Left colon (tissue), 2 donors: ENCODE measurements at regions not wholly inside any gene's neighbourhood (a gene's known extent, or its start where the extent isn't known, plus 50 kb on each side); places are given as distances from the start of the nearest gene placed in this dataset.
A peak's percentile ranks its signal among the peaks of the same experiment; 100 is the strongest.
"Not testable (repeated sequence)": the region's sequence is repeated elsewhere in the genome, so short reads cannot be mapped to it uniquely, and the experiment has no call there.

ENCODE experiments used
- ATAC-seq: fragments of 200-7000 bp; cut with Tn5 transposase; one replicate; pipeline ENCODE4 v1.9.1; 2020; ENCODE audit warnings: mild to moderate bottlenecking, moderate library complexity
- DNase-seq, 2 donors: peaks; one replicate each; pipeline ENCODE4 v3.0.0-alpha.2; 2020
- intact Hi-C, 2 donors: fragments of 100-400 bp; cut with DNase I in 1 of 2; cut with micrococcal nuclease in 1 of 2; formaldehyde crosslinking; loops; one replicate each; pipeline versions ENCODE4 v1.11.2 to v1.14.0; 2022; cut with DNase I, micrococcal nuclease
- donor health status: DM: no; HTN: no; CAD: no.
- donor health status: DM: yes; HTN: yes; CAD: no.

DNA sequence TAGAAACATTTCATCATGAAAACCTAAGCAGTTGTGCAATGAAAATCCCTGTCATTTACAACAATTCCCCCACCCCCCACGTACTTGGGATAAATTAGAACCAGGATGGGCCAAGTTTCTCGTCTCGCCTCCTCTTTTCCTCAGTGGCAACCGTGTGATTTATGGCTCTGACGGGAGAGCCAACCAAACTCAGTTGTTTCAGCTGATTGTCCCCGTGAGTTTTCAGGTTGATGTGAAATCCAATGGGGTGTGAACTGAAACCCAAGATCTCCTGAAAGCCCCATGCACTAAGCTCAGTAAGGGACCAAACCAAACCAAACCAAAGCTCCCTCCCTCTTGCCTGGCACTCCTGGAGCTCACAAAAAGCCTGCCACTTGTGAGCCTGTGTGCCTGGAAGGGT, 138.7 kb upstream of the SLC24A2 start:
- ATAC-seq (no peak), DNase-seq (no peak)
- intact Hi-C loops: loop anchor here in 1 of 2 donors (10.0 kb wide), 4 partner anchors 427 to 1187 kb away; no protein-coding TSS in a partner anchor

DNA sequence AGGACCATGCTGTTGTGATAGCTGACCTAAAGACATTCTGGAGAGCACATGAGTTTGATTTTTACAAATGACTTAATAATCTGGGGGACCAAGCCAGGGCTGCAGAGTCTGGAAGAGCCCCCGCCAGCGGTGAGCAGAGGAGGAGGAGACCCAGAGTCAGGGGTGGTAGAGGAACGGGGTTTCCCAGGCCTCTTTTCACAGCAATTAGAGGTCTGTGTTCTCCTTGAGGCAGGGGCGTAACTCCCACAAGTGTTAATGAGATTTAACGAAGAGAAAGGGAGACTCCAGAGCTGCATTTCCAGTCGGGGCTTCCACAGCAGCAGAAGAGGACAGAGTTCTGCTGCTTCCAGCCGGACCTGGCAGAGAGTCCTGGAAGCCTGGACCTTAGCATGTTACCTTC, 137.9 kb upstream of the SLC24A2 start:
- intact Hi-C loops: loop anchor here in 1 of 2 donors (10.0 kb wide), 4 partner anchors 428 to 1188 kb away; no protein-coding TSS in a partner anchor
- no peak for ATAC-seq

DNA sequence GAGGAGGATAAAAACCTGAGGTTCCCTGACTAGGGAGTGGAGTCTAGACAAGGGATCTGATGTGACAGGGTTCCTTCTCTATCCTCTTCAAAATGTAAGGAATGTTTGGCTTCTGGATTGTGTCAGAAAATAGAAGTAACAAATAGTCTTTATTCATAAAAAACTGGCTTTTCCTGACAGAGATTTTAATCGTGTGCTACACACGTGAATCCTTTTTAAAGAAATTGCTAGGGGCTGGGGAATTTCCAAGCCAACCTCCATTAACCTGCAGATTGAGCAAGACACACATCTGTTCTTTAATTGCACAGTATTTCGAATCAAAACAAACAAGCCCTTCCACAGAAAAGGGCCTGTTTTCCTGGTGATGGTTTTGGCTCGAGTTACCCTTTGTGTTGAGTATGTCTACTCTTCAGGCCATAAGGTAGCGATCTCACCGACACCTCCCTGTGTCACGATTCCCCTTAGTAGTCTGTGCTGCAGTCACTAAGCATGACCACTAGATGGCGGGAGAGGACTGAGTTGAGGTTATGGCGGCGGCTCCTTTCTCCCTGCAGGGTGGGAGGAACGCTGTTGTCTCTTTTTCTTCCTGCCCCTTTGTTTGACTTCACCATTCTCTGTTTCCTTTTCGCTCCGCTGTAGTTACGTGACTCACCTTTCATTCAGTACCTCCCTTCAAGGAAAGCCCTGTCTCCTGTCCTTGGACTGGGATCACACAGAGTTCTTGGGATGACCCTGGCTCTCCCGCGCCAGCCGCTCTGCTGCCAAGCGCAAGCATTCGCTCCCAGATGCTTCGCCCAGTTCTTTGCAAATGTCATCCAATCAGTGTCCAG, 137.1 kb upstream of the SLC24A2 start:
- peak; percentile 47 to 63 for DNase-seq
- intact Hi-C loops: loop anchor here in 1 of 2 donors (10.0 kb wide), 4 partner anchors 429 to 1189 kb away; no protein-coding TSS in a partner anchor
- ATAC-seq: peak; percentile 98

More for the DNA sequence above, 137.9 kb upstream of the SLC24A2 start:
- no peak for DNase-seq

DNA sequence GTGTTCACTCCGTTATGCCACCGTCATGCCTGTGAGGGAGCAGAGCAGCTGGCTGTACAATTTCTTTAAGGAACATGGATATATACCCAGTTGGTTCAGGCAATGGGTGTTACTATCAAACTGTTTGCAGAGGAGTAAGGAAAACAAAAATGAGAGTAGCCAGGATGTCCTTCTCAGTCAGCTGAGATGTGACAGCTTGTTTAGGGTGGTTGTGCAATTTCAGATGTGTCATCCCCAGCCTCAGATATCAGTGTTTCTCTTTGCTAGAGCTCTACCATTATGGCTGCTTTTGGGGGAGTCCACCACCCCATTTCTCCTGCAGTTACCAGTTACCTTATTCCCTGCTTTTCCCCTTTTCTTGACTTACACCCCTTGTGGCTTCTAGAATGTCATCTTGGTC, 135.2 kb upstream of the SLC24A2 start:
- intact Hi-C loops: loop anchor here in 1 of 2 donors (10.0 kb wide), 4 partner anchors 431 to 1191 kb away; no protein-coding TSS in a partner anchor
- DNase-seq (no peak), ATAC-seq (no peak)

DNA sequence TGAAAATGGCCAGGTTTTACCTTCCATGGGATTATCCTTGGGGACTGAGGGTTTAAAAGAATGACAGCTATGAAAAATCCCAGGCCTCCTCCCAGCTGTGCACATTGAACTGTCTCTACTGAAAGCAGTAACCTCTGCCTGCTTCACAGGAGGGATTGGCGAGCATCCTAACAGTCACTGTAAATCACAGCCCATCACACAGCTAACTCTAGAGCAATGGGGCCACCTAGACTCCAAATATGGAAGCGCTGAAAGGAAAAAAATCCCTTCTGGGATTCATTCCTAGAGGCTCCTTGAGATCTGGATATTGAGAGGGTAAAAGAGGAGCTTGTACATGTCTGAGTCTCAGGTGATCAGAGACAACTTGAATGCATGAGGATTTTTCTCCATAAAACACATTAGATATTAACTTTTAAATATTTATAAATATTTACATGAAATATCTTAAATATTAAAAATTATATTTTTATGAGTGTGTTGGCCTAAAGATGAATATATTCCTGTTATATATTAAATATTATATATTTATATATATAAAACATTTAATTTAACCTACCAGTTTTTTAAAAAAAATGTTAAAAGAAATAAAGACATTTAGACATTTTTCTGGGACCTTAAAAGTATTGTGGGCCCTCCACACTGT, 133.8 kb upstream of the SLC24A2 start:
- intact Hi-C loops: loop anchor here in 1 of 2 donors (10.0 kb wide), 4 partner anchors 432 to 1192 kb away; no protein-coding TSS in a partner anchor
- ATAC-seq (no peak), DNase-seq (no peak)

DNA sequence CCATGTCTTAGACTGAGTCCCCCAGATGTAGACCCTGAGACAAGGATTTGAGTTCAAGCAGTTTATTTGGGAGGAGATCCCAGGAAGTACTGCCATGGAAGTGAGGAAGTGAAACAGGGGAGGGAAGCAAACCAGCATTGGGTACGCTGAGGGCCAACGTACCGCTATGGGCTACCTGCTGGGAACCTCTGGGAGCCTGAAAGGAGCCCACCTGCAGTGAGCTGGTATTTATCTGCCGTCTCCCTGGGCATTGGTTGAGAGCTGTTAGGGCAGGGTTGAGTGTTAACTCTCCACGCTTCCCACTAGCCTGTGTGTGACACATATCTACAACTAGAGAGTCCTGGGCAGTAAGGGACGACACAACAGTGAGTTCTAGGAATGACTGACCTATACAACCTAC, 131.6 kb upstream of the SLC24A2 start:
- ATAC-seq: no peak
- no peak for DNase-seq
- intact Hi-C loops: loop anchor here in 1 of 2 donors (10.0 kb wide), 4 partner anchors 434 to 1194 kb away; no protein-coding TSS in a partner anchor

DNA sequence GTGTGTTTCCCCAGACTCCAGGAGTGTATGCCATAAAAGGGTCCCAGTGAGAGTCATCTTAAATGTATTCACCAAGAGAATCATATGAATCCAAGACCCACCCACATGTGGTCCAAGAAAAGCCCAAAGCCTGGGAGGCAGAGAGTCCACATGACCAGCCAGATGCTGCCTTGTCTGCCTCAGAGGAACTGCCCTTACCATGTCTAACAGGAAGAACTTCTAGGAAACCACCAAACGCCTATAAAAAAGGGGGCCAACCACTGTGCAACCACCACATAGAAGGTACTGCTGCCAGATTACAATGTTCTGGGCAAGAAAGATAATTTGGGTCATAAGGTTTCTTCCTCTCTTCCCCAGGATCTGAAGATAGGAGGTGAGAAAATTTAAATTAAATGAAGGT, 129.8 kb upstream of the SLC24A2 start:
- intact Hi-C loops: no loop called here
- ATAC-seq (no peak), DNase-seq (no peak)

DNA sequence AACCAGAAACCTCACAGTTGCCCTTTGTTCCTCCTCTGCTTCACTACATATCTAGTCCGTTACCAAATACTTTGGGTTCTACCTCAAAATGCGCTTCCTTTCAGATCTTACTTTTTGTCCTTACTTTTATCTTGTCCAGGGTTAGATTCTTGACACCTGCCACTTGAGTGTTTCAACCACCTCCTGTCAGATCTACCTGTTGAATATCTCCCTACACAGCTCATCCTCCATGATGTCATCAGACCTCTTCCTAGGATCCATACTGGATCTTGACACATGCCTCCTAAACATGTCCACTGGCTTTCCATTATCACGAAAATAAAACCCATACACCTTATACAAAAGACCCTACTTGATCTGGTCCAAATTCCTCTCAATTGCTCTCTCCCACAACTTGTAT, 125.2 kb upstream of the SLC24A2 start:
- DNase-seq (no peak), ATAC-seq (no peak)
- intact Hi-C loops: no loop called here

DNA sequence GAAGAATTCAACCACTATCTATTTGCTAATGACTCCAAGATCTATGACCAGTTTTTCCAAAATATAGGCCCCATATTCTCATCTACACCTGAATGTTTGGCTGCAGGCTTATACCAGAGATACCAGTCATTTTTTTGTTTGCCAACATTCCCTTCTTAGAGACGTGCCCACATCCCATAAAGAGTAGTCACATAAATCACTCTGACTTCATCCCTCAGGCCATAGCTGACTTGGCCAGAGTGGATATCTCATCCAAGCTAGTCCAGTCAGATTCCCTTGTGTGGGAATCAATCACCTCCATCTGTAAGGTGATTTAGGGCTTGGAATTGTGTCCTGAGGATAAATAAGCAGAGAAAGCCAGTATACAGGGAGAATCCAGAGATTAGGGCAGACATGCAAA, 124.3 kb upstream of the SLC24A2 start:
- intact Hi-C loops: no loop called here
- no peak for DNase-seq
- ATAC-seq: no peak

DNA sequence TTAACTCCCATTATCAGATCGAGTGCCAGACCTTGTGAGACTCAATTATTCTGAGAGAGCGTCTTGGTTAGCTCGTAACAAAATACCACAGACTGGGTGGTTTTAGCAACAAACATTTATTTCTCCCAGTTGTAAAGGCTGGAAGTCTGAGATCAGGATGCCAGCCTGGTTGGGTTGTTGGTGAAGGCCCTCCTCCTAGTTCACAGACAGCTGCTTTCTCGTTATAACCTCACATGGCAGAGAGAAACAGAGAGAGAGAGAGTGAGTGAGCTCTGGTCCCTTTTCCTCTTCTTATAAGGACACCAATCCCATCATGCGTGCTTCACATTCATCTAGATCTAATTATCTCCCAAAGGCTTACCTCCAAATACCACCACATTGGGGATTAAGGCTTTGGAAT, 114.2 kb upstream of the SLC24A2 start:
- ATAC-seq: no peak
- intact Hi-C loops: no loop called here
- no peak for DNase-seq

DNA sequence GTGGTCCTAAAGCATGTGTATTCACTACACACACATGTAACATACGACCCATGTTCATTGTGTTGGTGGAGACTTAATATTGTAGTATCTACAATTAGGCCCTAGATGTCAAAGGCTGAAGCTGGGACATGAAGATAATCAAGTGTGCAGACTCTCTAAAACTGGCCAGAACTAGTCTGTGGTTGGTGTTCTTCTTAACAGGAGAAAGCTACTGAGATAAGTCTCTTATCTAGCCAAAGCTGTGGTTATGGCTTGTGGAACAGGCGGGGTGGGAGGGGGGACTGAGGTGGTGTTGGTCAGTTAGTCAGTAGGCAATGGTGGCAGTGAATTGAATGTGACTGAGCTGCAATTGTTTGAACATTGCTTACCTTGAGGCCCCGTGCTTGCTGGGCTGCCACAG, 112.7 kb upstream of the SLC24A2 start:
- intact Hi-C loops: no loop called here
- DNase-seq: no peak
- ATAC-seq: no peak

DNA sequence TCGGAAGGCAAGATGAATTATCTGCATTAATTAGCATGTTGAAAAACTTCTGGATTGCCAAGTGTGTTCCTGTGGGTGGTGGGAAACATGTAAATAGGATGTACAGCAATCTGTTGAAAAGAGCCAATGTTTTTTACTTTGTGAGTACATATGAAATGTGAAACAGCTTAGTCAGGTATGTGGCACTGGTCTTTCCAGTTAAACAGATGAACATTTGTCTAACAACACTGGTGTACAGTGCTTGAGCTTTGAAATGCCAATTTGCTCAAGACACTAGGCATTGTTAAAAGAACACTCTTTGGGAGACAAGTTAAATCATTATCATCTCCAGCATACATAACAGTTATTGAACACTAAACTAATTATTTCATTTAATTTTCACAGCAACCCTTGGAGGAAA, 107.3 kb upstream of the SLC24A2 start:
- no peak for DNase-seq
- intact Hi-C loops: no loop called here
- ATAC-seq: no peak

DNA sequence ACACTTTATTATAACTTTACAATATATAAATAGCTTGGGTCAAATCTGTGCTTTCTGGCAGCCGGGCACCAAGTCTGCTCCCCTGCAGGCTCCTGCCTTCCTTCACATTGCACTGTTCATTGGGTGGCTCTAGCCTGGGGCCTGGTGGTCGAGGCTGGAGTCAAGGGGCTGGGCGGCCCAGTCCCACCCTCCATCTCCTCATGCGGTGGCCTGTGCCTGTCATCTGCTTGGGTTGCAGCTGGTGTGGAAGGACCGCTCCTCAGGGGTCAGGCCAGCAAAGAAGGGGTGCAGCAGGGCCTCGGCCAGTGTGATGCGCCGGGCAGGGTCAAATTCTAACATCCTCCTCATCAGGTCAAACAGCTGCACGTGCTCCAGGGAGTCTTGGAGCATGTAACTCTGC, 106.7 kb upstream of the SLC24A2 start:
- DNase-seq, ATAC-seq, intact Hi-C loops: not testable (repeated sequence)

DNA sequence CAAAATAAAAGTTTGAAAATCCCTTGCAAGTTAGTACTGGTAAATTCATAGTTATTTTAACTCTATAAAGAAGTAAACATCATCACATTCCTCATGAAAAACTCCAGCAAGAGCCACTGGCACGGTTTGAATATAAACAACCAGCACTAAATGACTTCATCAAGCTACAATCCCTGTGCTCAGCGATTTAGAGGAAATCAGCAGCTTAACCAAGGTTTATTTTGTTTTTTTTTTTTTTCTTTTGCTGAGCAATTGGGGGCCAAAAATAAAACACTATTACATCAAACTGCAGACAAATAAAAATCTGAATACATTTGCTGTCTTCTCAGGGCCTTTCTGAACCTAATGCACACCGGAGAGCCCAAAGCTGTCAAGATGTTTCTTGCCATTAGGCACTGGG, 106.2 kb upstream of the SLC24A2 start:
- ATAC-seq: no peak
- intact Hi-C loops: no loop called here
- no peak for DNase-seq

DNA sequence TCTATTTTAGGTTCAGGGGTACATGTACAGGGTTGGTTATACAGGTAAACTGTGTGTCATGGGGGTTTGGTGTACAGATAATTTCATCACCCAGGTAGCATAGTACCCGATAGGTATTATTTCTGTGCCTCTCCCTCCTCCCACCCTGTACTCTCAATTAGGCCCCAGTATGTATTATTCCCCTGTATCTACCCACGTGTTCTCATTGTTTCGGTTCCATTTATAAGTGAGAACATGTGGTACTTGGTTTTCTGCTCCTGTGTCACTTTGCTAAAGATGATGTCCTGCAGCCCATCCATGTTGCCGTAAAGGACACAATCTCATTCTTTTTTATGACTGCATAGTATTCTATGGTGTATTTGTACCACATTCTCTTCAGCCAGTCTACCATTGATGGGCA, 96.8 kb upstream of the SLC24A2 start:
- DNase-seq (no peak), ATAC-seq (no peak)
- intact Hi-C loops: no loop called here

DNA sequence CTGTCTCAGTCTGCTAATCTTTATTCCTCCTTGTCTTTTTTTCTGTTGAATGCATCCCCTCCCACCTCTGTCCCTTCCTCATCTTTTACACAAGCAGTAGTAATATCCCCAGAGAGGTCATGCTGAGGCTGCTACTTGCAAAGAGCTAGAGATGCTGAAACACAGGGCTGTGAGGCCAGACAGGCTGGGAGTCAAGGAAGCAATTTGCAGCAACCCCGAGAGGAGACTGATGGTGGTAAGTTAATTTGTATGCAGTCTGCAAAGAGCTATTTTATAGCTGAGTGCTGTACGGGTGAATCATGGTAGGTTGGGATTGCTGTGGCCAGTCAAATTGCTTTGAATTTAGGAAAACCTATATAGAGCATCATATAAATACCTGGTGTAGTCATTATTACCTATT, 90.2 kb upstream of the SLC24A2 start:
- no peak for ATAC-seq
- intact Hi-C loops: no loop called here
- no peak for DNase-seq

DNA sequence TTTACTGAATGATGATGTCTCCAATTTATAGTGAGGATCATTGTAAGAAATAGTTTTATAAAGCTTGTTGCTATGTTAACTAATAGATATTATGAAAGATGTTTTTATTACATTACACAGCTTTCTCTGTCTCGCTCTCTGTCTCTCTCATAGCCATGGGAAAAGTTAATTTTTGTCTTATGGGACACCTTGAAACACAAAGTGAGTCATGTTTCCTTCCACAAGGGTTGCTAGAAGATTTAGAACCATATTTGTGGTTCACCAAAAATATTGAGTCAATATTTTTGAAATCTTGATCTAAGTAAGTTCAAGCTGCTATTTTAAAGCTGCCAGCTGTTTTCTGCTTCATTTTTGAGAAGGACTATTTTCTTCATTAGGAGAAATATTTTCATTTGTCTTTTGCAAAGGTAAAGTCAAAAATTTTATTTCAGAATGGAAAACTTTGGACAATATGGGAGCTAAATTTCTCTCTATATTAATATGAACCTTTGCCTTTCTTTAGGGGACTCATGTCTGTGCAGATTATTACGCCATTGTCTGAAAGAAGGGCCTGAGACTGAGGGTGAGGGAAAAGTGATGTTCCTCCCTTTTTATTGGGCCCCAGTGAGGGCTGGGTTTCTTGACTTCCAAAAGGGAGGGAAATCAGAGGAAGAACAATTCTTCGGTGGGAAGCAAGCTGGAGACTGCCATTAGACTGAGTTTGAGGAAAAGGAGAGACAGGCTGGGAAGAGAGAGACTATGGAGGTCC, 87.9 kb upstream of the SLC24A2 start:
- intact Hi-C loops: no loop called here
- DNase-seq: no peak
- no peak for ATAC-seq

DNA sequence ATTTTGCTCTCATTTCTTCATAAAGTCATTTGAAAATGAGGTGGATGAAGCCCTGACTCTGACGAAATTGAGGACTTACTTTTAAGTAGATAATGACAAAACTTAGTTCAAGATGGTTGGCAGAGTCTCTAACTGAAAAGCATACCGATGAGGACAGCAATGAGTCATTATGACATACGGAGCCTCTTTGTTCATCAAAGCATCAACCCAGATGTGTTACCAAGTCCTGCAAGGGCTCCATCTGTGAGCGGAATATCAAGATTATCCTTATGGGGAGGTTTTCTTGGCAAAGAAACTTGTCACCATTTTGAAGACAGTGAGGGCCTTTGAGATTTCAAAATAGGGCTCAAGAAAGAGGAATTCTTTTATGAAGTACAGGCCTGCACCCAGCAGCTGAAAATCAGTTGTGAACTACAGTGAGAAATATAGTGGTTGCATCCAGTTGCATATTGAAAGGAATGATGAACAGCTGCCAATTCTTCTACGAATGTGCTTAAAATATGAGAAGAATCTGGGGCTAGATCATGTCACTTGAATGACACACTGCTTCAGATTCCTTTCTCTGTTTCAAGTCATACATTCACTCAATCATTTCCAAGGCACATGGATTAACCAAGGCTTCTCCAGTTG, 86.6 kb upstream of the SLC24A2 start:
- DNase-seq (no peak), ATAC-seq (no peak)
- intact Hi-C loops: no loop called here

DNA sequence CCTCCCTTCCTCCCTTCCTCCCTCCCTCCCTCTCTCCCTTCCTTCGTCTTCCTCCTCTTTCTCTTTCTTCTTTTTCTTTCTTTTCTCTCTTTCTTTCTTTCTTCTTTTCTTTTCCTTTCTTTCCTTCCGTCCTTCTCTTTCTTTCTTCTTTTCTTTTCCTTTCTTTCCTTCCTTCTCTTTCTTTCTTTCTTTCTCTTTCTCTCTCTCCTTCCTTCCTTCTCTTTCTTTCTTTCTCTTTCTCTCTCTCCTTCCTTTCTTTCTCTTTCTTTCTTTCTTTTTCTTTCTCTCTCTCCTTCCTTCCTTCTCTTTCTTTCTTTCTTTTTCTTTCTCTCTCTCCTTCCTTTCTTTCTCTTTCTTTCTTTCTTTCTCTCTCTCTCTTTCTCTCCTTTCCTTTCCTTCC, 84.4 kb upstream of the SLC24A2 start:
- ATAC-seq, intact Hi-C loops, DNase-seq: not testable (repeated sequence)
